H1 (cell line): ENCODE measurements at regions not wholly inside any gene's neighbourhood (a gene's known extent, or its start where the extent isn't known, plus 50 kb on each side); places are given as distances from the start of the nearest gene placed in this dataset.

Experiments
- CTCF ChIA-PET: fragments of 300-600 bp; sonication (Branson Sonifier 250); formaldehyde crosslinking; loops from one replicate; lab custom pipeline; 2021; ENCODE audit not compliant: partially characterized antibody; lab: Charles Lee
- POLR2A ChIA-PET: fragments of 300-600 bp; sonication (Branson Sonifier 250); formaldehyde crosslinking; loops from one replicate; lab custom pipeline; 2021; ENCODE audit warnings: inconsistent platforms; ENCODE audit not compliant: partially characterized antibody; lab: Charles Lee
- DNase-seq, 2 experiments: peaks; one replicate each; pipeline versions ENCODE4 v3.0.0 to v3.0.0-alpha.2; 2010 to 2022; ENCODE audit warnings: low spot score in 2 of 2, low read depth in 1 of 2, mixed read lengths in 1 of 2
- FAIRE-seq: peaks from 2 replicates; lab custom pipeline; 2011; peaks lifted over from hg19 to GRCh38; lab: Jason Lieb, UNC
- H2AFZ ChIP-seq: 2 replicates; pipeline ENCODE4 v1.8.1; 2012; ENCODE audit warnings: low read length, inconsistent platforms
- H2AK5ac ChIP-seq: 2 replicates; pipeline ENCODE4 v1.6.1; 2013; ENCODE audit warnings: low read depth, low read length
- H2BK120ac ChIP-seq: replicated peaks from 2 replicates; pipeline ENCODE3; 2013; ENCODE audit warnings: low read depth, low read length, inconsistent platforms
- H2BK12ac ChIP-seq: 2 replicates; pipeline ENCODE4 v1.6.1; 2013; ENCODE audit warnings: low read depth, low read length
- H2BK15ac ChIP-seq: 2 replicates; pipeline ENCODE4 v1.6.1; 2013; ENCODE audit warnings: low read length
- H2BK20ac ChIP-seq: 2 replicates; pipeline ENCODE4 v1.6.1; 2013; ENCODE audit warnings: low read length
- H2BK5ac ChIP-seq: 2 replicates; pipeline ENCODE4 v1.6.1; 2013; ENCODE audit warnings: low read depth, low read length
- H3K14ac ChIP-seq: 2 replicates; pipeline ENCODE4 v1.6.1; 2013; ENCODE audit warnings: inconsistent platforms; ENCODE audit not compliant: insufficient read length
- H3K18ac ChIP-seq: 2 replicates; pipeline ENCODE4 v1.6.1; 2013; ENCODE audit warnings: low read length; ENCODE audit errors: extremely low read depth
- H3K23ac ChIP-seq: 2 replicates; pipeline ENCODE4 v1.6.1; 2013; ENCODE audit warnings: inconsistent platforms; ENCODE audit not compliant: insufficient read length
- H3K23me2 ChIP-seq: 2 replicates; pipeline ENCODE4 v1.6.1; 2013; ENCODE audit warnings: low read depth, low read length
- H3K27ac ChIP-seq: 2 replicates; pipeline ENCODE4 v1.6.1; 2011; ENCODE audit warnings: low read depth, low read length, inconsistent platforms
- H3K27me3 ChIP-seq, 4 experiments: replicated peaks in 1 of 4; 1 replicate in 1 of 4; 2 replicates in 3 of 4; pipeline versions ENCODE4 v1.6.1 to v1.8.1; 2011 to 2013; ENCODE audit warnings: low read length in 3 of 4, mild to moderate bottlenecking in 3 of 4, inconsistent platforms in 2 of 4, mixed read lengths in 2 of 4, moderate library complexity in 1 of 4; ENCODE audit not compliant: control insufficient read depth in 3 of 4, insufficient read depth in 3 of 4; ENCODE audit errors: extremely low read depth in 1 of 4
- H3K36me3 ChIP-seq, 4 experiments: 2 replicates each; pipeline versions ENCODE4 v1.6.1 to v1.8.1; 2011 to 2013; ENCODE audit warnings: mild to moderate bottlenecking in 4 of 4, low read length in 3 of 4, moderate library complexity in 2 of 4, control low read depth in 1 of 4, inconsistent platforms in 1 of 4; ENCODE audit not compliant: insufficient read depth in 4 of 4, control insufficient read depth in 2 of 4
- H3K4ac ChIP-seq: replicated peaks from 2 replicates; pipeline ENCODE3; 2013; ENCODE audit warnings: low read length, low read depth, mixed read lengths, inconsistent platforms; ENCODE audit not compliant: insufficient read length
- H3K4me1 ChIP-seq, 4 experiments: replicated peaks in 1 of 4; 1 replicate in 1 of 4; 2 replicates in 3 of 4; pipeline versions ENCODE4 v1.6.1 to v1.8.1; 2011 to 2013; ENCODE audit warnings: low read length in 3 of 4, inconsistent platforms in 2 of 4, mixed read lengths in 1 of 4; ENCODE audit not compliant: insufficient read depth in 4 of 4, control insufficient read depth in 3 of 4
- H3K4me2 ChIP-seq, 2 experiments: 2 replicates each; pipeline versions ENCODE4 v1.6.1 to v1.8.1; 2011 to 2013; ENCODE audit warnings: low read depth in 2 of 2, low read length in 2 of 2, control low read depth in 1 of 2, inconsistent platforms in 1 of 2, mild to moderate bottlenecking in 1 of 2; ENCODE audit not compliant: insufficient read depth in 1 of 2
- H3K4me3 ChIP-seq, 4 experiments: fragments of 200-600, 300-600 bp in 1 of 4; sonication (generic), shearing (Covaris generic), sonication (Bioruptor Twin) in 1 of 4; 2 replicates each; pipeline versions ENCODE4 v1.5.1 to v1.8.1; 2011 to 2016; ENCODE audit warnings: low read length in 4 of 4, low read depth in 3 of 4, control low read depth in 2 of 4, inconsistent platforms in 2 of 4, mild to moderate bottlenecking in 2 of 4, mixed read lengths in 1 of 4, moderate library complexity in 1 of 4; ENCODE audit not compliant: insufficient read depth in 2 of 4; ENCODE audit errors: extremely low read depth in 1 of 4
- H3K56ac ChIP-seq: replicated peaks from 2 replicates; pipeline ENCODE3; 2013; ENCODE audit warnings: low read depth, mild to moderate bottlenecking, mixed read lengths, low read length, inconsistent platforms; ENCODE audit not compliant: insufficient read length
- H3K79me1 ChIP-seq: 2 replicates; pipeline ENCODE4 v1.6.1; 2013; ENCODE audit warnings: low read depth, low read length, control low read depth
- H3K79me2 ChIP-seq, 2 experiments: 2 replicates each; pipeline versions ENCODE4 v1.6.1 to v1.8.1; 2012 to 2013; ENCODE audit warnings: low read length in 2 of 2, mild to moderate bottlenecking in 2 of 2, inconsistent platforms in 1 of 2; ENCODE audit not compliant: insufficient read depth in 2 of 2, control insufficient read depth in 1 of 2
- H3K9ac ChIP-seq, 4 experiments: replicated peaks in 1 of 4; 1 replicate in 1 of 4; 2 replicates in 3 of 4; pipeline versions ENCODE4 v1.6.1 to v1.8.1; 2011 to 2013; ENCODE audit warnings: low read depth in 3 of 4, low read length in 3 of 4, control low read depth in 2 of 4, mild to moderate bottlenecking in 2 of 4, moderate library complexity in 2 of 4, inconsistent platforms in 1 of 4; ENCODE audit errors: extremely low read depth in 1 of 4
- H3K9me3 ChIP-seq, 2 experiments: 2 replicates each; pipeline versions ENCODE4 v1.6.1 to v1.8.1; 2012 to 2013; ENCODE audit warnings: mild to moderate bottlenecking in 2 of 2, moderate library complexity in 2 of 2, control low read depth in 1 of 2, inconsistent platforms in 1 of 2, low read depth in 1 of 2, low read length in 1 of 2, mixed read lengths in 1 of 2; ENCODE audit not compliant: insufficient read depth in 2 of 2
- H4K20me1 ChIP-seq, 2 experiments: replicated peaks in 1 of 2; 2 replicates each; pipeline versions ENCODE3 to v1.8.1; 2011 to 2013; ENCODE audit warnings: inconsistent platforms in 2 of 2, low read length in 2 of 2, mild to moderate bottlenecking in 1 of 2; ENCODE audit not compliant: insufficient read depth in 2 of 2, control insufficient read depth in 1 of 2
- H4K5ac ChIP-seq: 2 replicates; pipeline ENCODE4 v1.6.1; 2013; ENCODE audit warnings: low read length, low read depth, mixed read lengths, inconsistent platforms; ENCODE audit not compliant: insufficient read length
- H4K8ac ChIP-seq: 2 replicates; pipeline ENCODE4 v1.8.0; 2013; ENCODE audit warnings: mild to moderate bottlenecking, moderate library complexity, low read length, inconsistent platforms; ENCODE audit not compliant: insufficient read depth; ENCODE audit errors: extremely low read depth
- H4K91ac ChIP-seq: replicated peaks from 2 replicates; pipeline ENCODE3; 2013; ENCODE audit warnings: low read length, mixed read lengths, inconsistent platforms; ENCODE audit not compliant: insufficient read length
- ASH2L ChIP-seq: fragments of 200-600, 300-600 bp; sonication (generic); IDR thresholded peaks from one replicate; pipeline ENCODE4 v1.7.1; 2017; ENCODE audit warnings: low read length
- ATF3 ChIP-seq: IDR thresholded peaks from 2 replicates; pipeline ENCODE4 v1.6.1; 2011; ENCODE audit warnings: low read depth, mild to moderate bottlenecking, low read length; ENCODE audit not compliant: insufficient read depth
- EGR1 ChIP-seq: IDR thresholded peaks from 2 replicates; pipeline ENCODE4 v1.6.1; 2011; ENCODE audit warnings: low read depth, low read length, borderline replicate concordance
- EZH2 ChIP-seq: fragments of 200-600 bp; sonication (generic); IDR thresholded peaks from 2 replicates; pipeline ENCODE4 v1.7.1; 2012; ENCODE audit warnings: low read depth, mild to moderate bottlenecking, moderate library complexity, low read length, inconsistent platforms; ENCODE audit not compliant: severe bottlenecking
- FOSL1 ChIP-seq: IDR thresholded peaks from 2 replicates; pipeline ENCODE4 v1.6.1; 2011; ENCODE audit warnings: mild to moderate bottlenecking, low read depth, low read length, moderate library complexity; ENCODE audit not compliant: insufficient read depth
- KDM1A ChIP-seq: fragments of 200-600, 300-600 bp; sonication (generic); IDR thresholded peaks from 2 replicates; pipeline ENCODE4 v1.7.1; 2016; ENCODE audit warnings: mild to moderate bottlenecking, low read length, borderline replicate concordance
- NANOG ChIP-seq: IDR thresholded peaks from 2 replicates; pipeline ENCODE4 v1.6.1; 2011; ENCODE audit warnings: low read length, low read depth, mild to moderate bottlenecking, inconsistent platforms; ENCODE audit not compliant: insufficient read depth, poor library complexity, severe bottlenecking
- POLR2AphosphoS5 ChIP-seq: IDR thresholded peaks from 2 replicates; pipeline ENCODE4 v1.6.1; 2011; ENCODE audit warnings: low read depth, low read length
- SIX5 ChIP-seq: IDR thresholded peaks from 2 replicates; pipeline ENCODE4 v1.6.1; 2011; ENCODE audit warnings: mild to moderate bottlenecking, low read depth, low read length
- SP1 ChIP-seq: IDR thresholded peaks from 2 replicates; pipeline ENCODE4 v1.6.1; 2011; ENCODE audit warnings: low read depth, low read length
- TCF12 ChIP-seq: IDR thresholded peaks from 2 replicates; pipeline ENCODE4 v1.6.1; 2011; ENCODE audit warnings: low read depth, mild to moderate bottlenecking, low read length
- USF2 ChIP-seq: IDR thresholded peaks from 2 replicates; pipeline ENCODE4 v1.6.1; 2011; ENCODE audit warnings: low read length, improper control_type of control experiment
- WGBS, 2 experiments: shearing (Covaris generic) in 1 of 2; methylation state at CpG; one replicate each; pipeline versions ENCODE4 v1.1.6 to v1.1.7; 2013 to 2015; ENCODE audit warnings: low lambda C conversion rate in 2 of 2, mixed read lengths in 2 of 2, inconsistent platforms in 1 of 2, low coverage in 1 of 2, missing lambda C conversion rate in 1 of 2; ENCODE audit not compliant: insufficient replicate concordance in 2 of 2, insufficient coverage in 1 of 2, insufficient read length in 1 of 2; ENCODE audit errors: extremely low coverage in 1 of 2, missing lambda C conversion rate in 1 of 2; 5-methylcytosine and 5-hydroxymethylcytosine counted together

- Histone ChIP-seq H2BK15ac (no peak overlapping the region), H2BK20ac (no peak overlapping the region), H2AK5ac (no peak overlapping the region), H3K36me3 (no peaks in the 10 kb centered on the region), H2BK5ac (no peak overlapping the region), H3K4me1 (no peaks in the 10 kb centered on the region), H3K14ac (no peak overlapping the region)
- DNase-seq = no peak
- WGBS, 2 experiments = 78% methylated on average over 4 of the region's 4 CpGs; no CpG with 5 or more reads in 1 of the 2 experiments
- no peak for TF ChIP-seq SIX5
- TF ChIP-seq KDM1A = no peak
- TF ChIP-seq EZH2 = no peak
- TF ChIP-seq ATF3 = no peak
- no peak for TF ChIP-seq EGR1
- TF ChIP-seq POLR2AphosphoS5 = no peak
- TF ChIP-seq FOSL1 = no peak
- no peak for TF ChIP-seq NANOG
- TF ChIP-seq USF2 = no peak
- TF ChIP-seq ASH2L = no peak
- no peak for TF ChIP-seq SP1
- TF ChIP-seq TCF12 = no peak
- TF ChIP-seq, all 59 proteins: peak for 0
- Histone ChIP-seq H2AFZ (0 out of 2 replicates have a peak overlapping the region, but pooled peaks have one; percentile 23), H3K79me1 (no peaks in the 10 kb centered on the region), H2BK12ac (no peak overlapping the region), H4K20me1 (no peaks in the 10 kb centered on the region), H3K79me2 (no peaks in the 10 kb centered on the region), H3K23me2 (no peaks in the 10 kb centered on the region), H4K8ac (no peak overlapping the region), H3K4me3 (no peak overlapping the region), H2BK120ac (no peak overlapping the region), H3K56ac (no peak overlapping the region), H3K9me3 (peaks cover 10 to 20% of the 10 kb centered on the region in 2 experiments), H3K4ac (no peak overlapping the region), H3K9ac (no peak overlapping the region), H3K4me2 (no peak overlapping the region), H4K5ac (no peak overlapping the region), H3K27me3 (no peaks in the 10 kb centered on the region), H3K18ac (no peak overlapping the region), H4K91ac (no peak overlapping the region), H3K23ac (no peak overlapping the region), H3K27ac (no peak overlapping the region)
- FAIRE-seq = no peak
- ChIA-PET POLR2A (no interaction called here), CTCF (interaction anchor here (1.4 kb wide), 1 partner anchor 327 kb away, joined by 3 read pairs; no protein-coding TSS in a partner anchor)
These were observed 70.8 kb upstream of the GNAI1 start for GRCh38 chr7:80063834-80064233.
